ENCODE measurements at regions not wholly inside any gene's neighbourhood (a gene's known extent, or its start where the extent isn't known, plus 50 kb on each side); places are given as distances from the start of the nearest gene placed in this dataset.

DNA sequence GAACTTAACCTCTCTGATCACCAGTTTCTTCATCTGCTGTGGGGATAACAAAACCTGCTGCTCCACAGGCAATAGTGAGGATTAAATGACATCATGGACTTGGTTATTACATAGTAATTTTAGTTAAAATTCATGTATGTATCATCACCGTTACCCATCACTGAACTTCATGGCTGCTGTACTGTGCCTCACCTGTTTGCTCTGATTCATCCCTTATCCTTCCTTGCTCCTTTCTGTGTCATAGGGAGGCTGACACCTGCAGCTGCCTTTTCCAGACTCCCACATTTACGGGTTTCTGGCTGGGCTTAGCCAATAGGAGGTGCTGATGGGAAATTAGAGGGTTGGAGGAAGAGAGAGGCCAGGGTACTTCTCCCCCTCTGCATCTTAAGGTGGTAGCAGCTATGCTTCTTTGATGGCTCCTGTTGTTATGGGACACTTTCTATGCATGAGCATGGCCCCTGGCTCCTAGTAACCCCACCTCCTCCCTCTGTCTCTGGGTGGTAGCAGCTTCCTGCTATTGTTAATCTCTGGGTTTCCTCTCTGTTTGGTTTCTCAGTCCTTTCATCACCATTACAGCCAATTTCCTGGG lies 332.1 kb downstream of the DHX35 start:
- no peaks in the 10 kb centered on the region for H3K79me2 ChIP-seq (ENCODE audit: insufficient read depth, low read length)
- TF ChIP-seq CTCF (IDR thresholded peaks at IDR 0.05): no peak
- no peaks in the 10 kb centered on the region for H3K36me3 Mint-ChIP-seq
- no peaks in the 10 kb centered on the region for H3K4me1 Mint-ChIP-seq
- no peak overlapping the region for H3K9ac ChIP-seq (ENCODE audit: insufficient read depth, low read length, poor library complexity, severe bottlenecking)
- no peak overlapping the region for H3K4me2 ChIP-seq (replicated peaks; ENCODE audit: extremely low read depth, low read length, poor library complexity, severe bottlenecking)
- no peak overlapping the region for H3K27ac ChIP-seq (ENCODE audit: low read depth in 1 of 2, low read length in 2 of 2)
- peaks cover 0 to 5% (median 1%) of the 10 kb centered on the region in 3 donors for H3K27me3 Mint-ChIP-seq (ENCODE audit: low read depth in 3 of 3)
- no peaks in the 10 kb centered on the region for H4K20me1 ChIP-seq (ENCODE audit: insufficient read depth, low read length)
- intact Hi-C loops (cut with micrococcal nuclease): no loop called here
- no peak for DNase-seq
- no peaks in the 10 kb centered on the region for H3K36me3 ChIP-seq (replicated peaks in 1 of 2; ENCODE audit: control insufficient read depth in 1 of 2, insufficient read depth in 2 of 2, low read length in 2 of 2)
- H2AFZ ChIP-seq (ENCODE audit: insufficient read depth, low read depth, low read length, poor library complexity, severe bottlenecking): no peak overlapping the region
- no CpG with 5 or more reads among the region's 2 CpGs for WGBS (ENCODE audit: insufficient coverage)
- no peaks in the 10 kb centered on the region for H3K9me3 ChIP-seq (replicated peaks in 1 of 2; ENCODE audit: control insufficient read depth in 1 of 2, insufficient read depth in 1 of 2, low read length in 2 of 2)
- no peaks in the 10 kb centered on the region for H3K4me1 ChIP-seq (ENCODE audit: control insufficient read depth in 1 of 2, insufficient read depth in 2 of 2, low read length in 2 of 2)
- peaks cover 0 to 10% (median 2%) of the 10 kb centered on the region in 7 donors for H3K9me3 Mint-ChIP-seq
- no peaks in the 10 kb centered on the region for H3K27me3 ChIP-seq (ENCODE audit: control insufficient read depth in 2 of 2, insufficient read depth in 2 of 2, low read length in 2 of 2)
- no peak overlapping the region for H3K27ac Mint-ChIP-seq
- no peak overlapping the region for H3K4me3 Mint-ChIP-seq
- no peak overlapping the region for H3K4me3 ChIP-seq (replicated peaks in 1 of 3; ENCODE audit: low read depth in 2 of 3, low read length in 3 of 3)

GRCh38 chr20:39292193-39292736 lies 330.1 kb downstream of the DHX35 start:
- Mint-ChIP-seq H3K27ac (no peak overlapping the region), H3K36me3 (no peaks in the 10 kb centered on the region), H3K27me3 (ENCODE audit: low read depth in 3 of 3) (peaks cover 0 to 5% (median 1%) of the 10 kb centered on the region in 3 donors), H3K4me1 (no peaks in the 10 kb centered on the region), H3K9me3 (peaks cover 0 to 22% (median 6%) of the 10 kb centered on the region in 7 donors), H3K4me3 (no peak overlapping the region)
- Histone ChIP-seq H2AFZ (ENCODE audit: insufficient read depth, low read depth, low read length, poor library complexity, severe bottlenecking) (no peak overlapping the region), H3K9me3 (replicated peaks in 1 of 2; ENCODE audit: control insufficient read depth in 1 of 2, insufficient read depth in 1 of 2, low read length in 2 of 2) (peaks cover 0 to 4% of the 10 kb centered on the region in 2 donors), H3K36me3 (replicated peaks in 1 of 2; ENCODE audit: control insufficient read depth in 1 of 2, insufficient read depth in 2 of 2, low read length in 2 of 2) (no peaks in the 10 kb centered on the region), H3K27me3 (ENCODE audit: control insufficient read depth in 2 of 2, insufficient read depth in 2 of 2, low read length in 2 of 2) (no peaks in the 10 kb centered on the region), H3K4me2 (replicated peaks; ENCODE audit: extremely low read depth, low read length, poor library complexity, severe bottlenecking) (no peak overlapping the region), H3K9ac (ENCODE audit: insufficient read depth, low read length, poor library complexity, severe bottlenecking) (no peak overlapping the region), H3K79me2 (ENCODE audit: insufficient read depth, low read length) (no peaks in the 10 kb centered on the region), H3K27ac (ENCODE audit: low read depth in 1 of 2, low read length in 2 of 2) (no peak overlapping the region), H4K20me1 (ENCODE audit: insufficient read depth, low read length) (no peaks in the 10 kb centered on the region), H3K4me1 (ENCODE audit: control insufficient read depth in 1 of 2, insufficient read depth in 2 of 2, low read length in 2 of 2) (no peaks in the 10 kb centered on the region), H3K4me3 (replicated peaks in 1 of 3; ENCODE audit: low read depth in 2 of 3, low read length in 3 of 3) (no peak overlapping the region)
- DNase-seq: no peak
- no peak for TF ChIP-seq CTCF (IDR thresholded peaks at IDR 0.05)
- intact Hi-C loops (cut with micrococcal nuclease): no loop called here
- WGBS (ENCODE audit: insufficient coverage): 100% methylated on average over 2 of the region's 3 CpGs
